ENCODE measurements at regions not wholly inside any gene's neighbourhood (a gene's known extent, or its start where the extent isn't known, plus 50 kb on each side); places are given as distances from the start of the nearest gene placed in this dataset.
"Not testable (repeated sequence)": the region's sequence is repeated elsewhere in the genome, so short reads cannot be mapped to it uniquely, and the experiment has no call there.

DNA sequence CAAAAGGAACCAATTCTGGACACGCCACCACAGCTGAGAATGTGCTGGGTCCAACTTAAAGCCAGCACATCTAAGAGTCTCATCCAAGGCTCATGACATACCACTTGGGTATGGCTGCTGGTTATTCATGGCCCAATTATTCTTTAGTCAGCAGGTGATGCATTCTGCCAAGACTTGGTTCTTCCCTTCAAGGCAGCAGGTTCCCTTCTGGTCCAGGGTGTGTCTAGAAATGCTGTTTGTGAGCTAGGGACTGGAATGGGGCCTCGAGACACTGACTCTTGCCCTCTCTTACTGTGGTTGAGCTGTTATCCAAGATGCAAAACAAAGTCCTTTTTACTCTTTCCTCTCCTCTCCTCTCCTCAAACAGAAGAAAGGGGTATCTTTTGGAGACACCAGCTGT is 522.6 kb downstream of the HINT1 start:
- Histone ChIP-seq H3K27ac (ENCODE audit: low read length) (no peak overlapping the region), H3K9me3 (ENCODE audit: insufficient read depth, low read depth, low read length) (peaks cover 18% of the 10 kb centered on the region), H3K9ac (ENCODE audit: low read depth, low read length) (no peak overlapping the region), H3K4me1 (ENCODE audit: insufficient read depth, low read length) (no peaks in the 10 kb centered on the region), H3K4me3 (ENCODE audit: low read length) (no peak overlapping the region), H3K27me3 (ENCODE audit: insufficient read depth, low read length) (no peaks in the 10 kb centered on the region), H3K36me3 (ENCODE audit: insufficient read depth, low read depth, low read length) (no peaks in the 10 kb centered on the region)

DNA sequence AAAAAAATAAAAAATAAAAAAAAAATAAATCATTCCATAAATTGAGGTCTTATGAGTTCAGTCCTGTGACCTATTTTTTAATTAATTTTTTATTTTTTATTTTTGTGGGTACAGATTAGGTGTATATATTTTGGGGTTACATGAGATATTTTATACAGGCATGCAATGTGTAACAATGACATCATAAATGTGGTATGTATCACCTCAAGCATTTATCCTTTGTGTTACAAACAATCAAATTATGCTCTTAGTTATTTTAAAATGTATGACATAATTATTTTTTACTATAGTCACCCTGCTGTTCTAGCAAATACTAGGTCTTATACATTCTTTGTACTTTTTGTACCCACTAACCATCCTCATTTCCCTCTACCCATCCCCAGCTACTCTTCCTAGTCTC is 537.9 kb downstream of the HINT1 start:
- Histone ChIP-seq H3K9ac (ENCODE audit: low read depth, low read length) (no peak overlapping the region), H3K27ac (ENCODE audit: low read length) (no peak overlapping the region), H3K4me1 (ENCODE audit: insufficient read depth, low read length) (no peaks in the 10 kb centered on the region), H3K4me3 (ENCODE audit: low read length) (no peak overlapping the region), H3K9me3 (ENCODE audit: insufficient read depth, low read depth, low read length) (peaks cover 7% of the 10 kb centered on the region; the same call in 1 of the 2 replicates), H3K36me3 (ENCODE audit: insufficient read depth, low read depth, low read length) (no peaks in the 10 kb centered on the region), H3K27me3 (ENCODE audit: insufficient read depth, low read length) (no peaks in the 10 kb centered on the region)

DNA sequence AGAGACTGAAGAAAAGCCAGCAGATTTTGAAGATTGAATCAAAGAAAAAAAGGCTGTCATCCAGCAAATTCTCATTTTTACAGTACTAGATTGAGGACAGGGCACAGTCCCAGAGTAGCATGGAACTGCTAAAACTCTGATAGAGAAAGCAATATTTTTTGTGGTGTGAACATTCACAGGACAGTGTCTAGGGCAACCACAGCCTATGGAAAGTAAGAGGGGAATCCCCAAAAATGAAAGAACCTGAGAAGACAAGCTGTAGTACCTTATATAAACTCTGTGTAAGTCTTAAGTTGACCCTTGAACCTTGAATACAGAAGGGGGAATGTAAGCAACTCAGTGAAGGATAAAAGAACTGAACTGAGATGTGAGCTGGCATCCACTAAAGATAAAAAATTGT is 540.3 kb downstream of the HINT1 start:
- Histone ChIP-seq H3K36me3 (ENCODE audit: insufficient read depth, low read depth, low read length) (no peaks in the 10 kb centered on the region), H3K27ac (ENCODE audit: low read length) (no peak overlapping the region), H3K9me3 (ENCODE audit: insufficient read depth, low read depth, low read length) (no peaks in the 10 kb centered on the region), H3K9ac (ENCODE audit: low read depth, low read length) (no peak overlapping the region), H3K27me3 (ENCODE audit: insufficient read depth, low read length) (no peaks in the 10 kb centered on the region), H3K4me1 (ENCODE audit: insufficient read depth, low read length) (no peaks in the 10 kb centered on the region), H3K4me3 (ENCODE audit: low read length) (no peak overlapping the region)

DNA sequence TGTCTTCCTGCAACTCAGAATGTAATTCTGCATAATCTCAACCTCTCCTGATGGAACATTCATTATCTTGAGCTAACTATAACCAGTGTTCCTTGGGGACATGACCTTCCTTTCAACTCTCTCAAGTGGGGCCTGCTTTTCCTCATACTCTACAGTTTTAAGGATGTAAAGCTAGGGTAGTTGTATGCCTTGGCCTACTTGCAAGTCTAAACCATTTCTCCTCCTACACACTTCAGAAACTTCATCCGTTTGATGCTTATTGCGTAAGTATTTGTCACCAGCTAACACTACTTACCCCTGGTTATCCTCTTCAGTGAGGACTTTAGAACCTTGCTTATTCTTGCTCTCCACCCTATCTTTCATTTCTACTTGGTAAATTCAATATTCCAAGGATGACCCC is 548.9 kb downstream of the HINT1 start:
- Histone ChIP-seq H3K27ac (ENCODE audit: low read length) (no peak overlapping the region), H3K4me3 (ENCODE audit: low read length) (no peak overlapping the region), H3K36me3 (ENCODE audit: insufficient read depth, low read depth, low read length) (no peaks in the 10 kb centered on the region), H3K27me3 (ENCODE audit: insufficient read depth, low read length) (no peaks in the 10 kb centered on the region), H3K9me3 (ENCODE audit: insufficient read depth, low read depth, low read length) (no peaks in the 10 kb centered on the region), H3K9ac (ENCODE audit: low read depth, low read length) (no peak overlapping the region), H3K4me1 (ENCODE audit: insufficient read depth, low read length) (no peaks in the 10 kb centered on the region)

DNA sequence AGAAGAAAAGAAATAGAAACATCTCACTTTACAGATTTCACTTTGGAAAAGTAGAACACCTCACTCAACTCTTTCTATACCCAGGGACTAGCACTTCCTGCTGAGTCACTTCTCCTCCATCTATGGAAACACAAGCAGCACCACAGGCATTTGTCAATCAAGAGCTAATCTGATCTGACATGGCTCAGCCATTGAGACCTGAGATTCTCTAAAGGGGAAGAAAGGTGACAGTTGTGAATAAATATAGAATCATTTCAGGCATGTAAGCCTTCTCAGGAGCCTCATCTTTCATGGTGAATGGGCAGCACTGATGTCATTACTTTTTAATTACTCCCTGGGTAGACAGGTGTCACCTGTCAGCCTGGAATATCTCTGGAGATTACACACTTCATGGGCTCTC is 559.8 kb downstream of the HINT1 start:
- H3K27me3 ChIP-seq (ENCODE audit: insufficient read depth, low read length): no peaks in the 10 kb centered on the region
- no peak overlapping the region for H3K9ac ChIP-seq (ENCODE audit: low read depth, low read length)
- no peak overlapping the region for H3K4me3 ChIP-seq (ENCODE audit: low read length)
- peaks cover 6% of the 10 kb centered on the region; the same call in 1 of the 2 replicates for H3K4me1 ChIP-seq (ENCODE audit: insufficient read depth, low read length)
- H3K36me3 ChIP-seq (ENCODE audit: insufficient read depth, low read depth, low read length): no peaks in the 10 kb centered on the region
- no peaks in the 10 kb centered on the region for H3K9me3 ChIP-seq (ENCODE audit: insufficient read depth, low read depth, low read length)
- H3K27ac ChIP-seq (ENCODE audit: low read length): no peak overlapping the region

DNA sequence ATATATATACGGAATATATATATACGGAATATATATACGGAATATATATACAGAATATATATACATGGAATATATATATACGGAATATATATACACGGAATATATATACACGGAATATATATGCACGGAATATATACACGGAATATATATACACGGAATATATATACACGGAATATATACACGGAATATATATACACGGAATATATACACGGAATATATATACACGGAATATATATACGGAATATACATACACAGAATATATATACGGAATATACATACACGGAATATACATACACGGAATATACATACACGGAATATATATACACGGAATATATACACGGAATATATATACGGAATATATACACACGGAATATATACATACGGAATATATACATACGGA is 568.4 kb downstream of the HINT1 start:
- not testable (repeated sequence) for H3K4me3 ChIP-seq (ENCODE audit: low read length); H3K27me3 ChIP-seq (ENCODE audit: insufficient read depth, low read length); H3K4me1 ChIP-seq (ENCODE audit: insufficient read depth, low read length); H3K9me3 ChIP-seq (ENCODE audit: insufficient read depth, low read depth, low read length); H3K27ac ChIP-seq (ENCODE audit: low read length); H3K9ac ChIP-seq (ENCODE audit: low read depth, low read length); H3K36me3 ChIP-seq (ENCODE audit: insufficient read depth, low read depth, low read length)

DNA sequence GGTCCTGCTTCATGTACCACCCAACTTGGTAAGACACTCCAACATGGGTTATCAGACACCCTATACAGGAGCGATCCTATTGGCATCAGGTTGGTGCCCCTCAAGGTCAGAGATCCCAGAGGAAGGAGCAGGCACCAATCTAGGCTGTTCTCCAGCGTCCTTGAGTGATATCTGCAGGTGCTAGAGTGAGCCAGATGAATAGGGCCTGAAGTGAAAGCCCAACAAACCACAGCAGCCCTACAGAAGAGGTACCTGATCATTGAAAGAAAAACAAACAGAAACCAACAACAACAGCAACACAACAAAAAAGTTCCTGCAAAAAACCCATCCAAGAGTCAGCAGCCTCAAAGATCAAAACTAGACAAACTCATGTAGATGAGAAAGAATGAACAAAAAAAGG is 584.8 kb downstream of the HINT1 start:
- Histone ChIP-seq H3K4me1 (ENCODE audit: insufficient read depth, low read length) (peaks cover 11% of the 10 kb centered on the region; the same call in 1 of the 2 replicates), H3K36me3 (ENCODE audit: insufficient read depth, low read depth, low read length) (no peaks in the 10 kb centered on the region), H3K4me3 (ENCODE audit: low read length) (no peak overlapping the region), H3K9ac (ENCODE audit: low read depth, low read length) (no peak overlapping the region), H3K27ac (ENCODE audit: low read length) (no peak overlapping the region), H3K9me3 (ENCODE audit: insufficient read depth, low read depth, low read length) (no peaks in the 10 kb centered on the region), H3K27me3 (ENCODE audit: insufficient read depth, low read length) (no peaks in the 10 kb centered on the region)

DNA sequence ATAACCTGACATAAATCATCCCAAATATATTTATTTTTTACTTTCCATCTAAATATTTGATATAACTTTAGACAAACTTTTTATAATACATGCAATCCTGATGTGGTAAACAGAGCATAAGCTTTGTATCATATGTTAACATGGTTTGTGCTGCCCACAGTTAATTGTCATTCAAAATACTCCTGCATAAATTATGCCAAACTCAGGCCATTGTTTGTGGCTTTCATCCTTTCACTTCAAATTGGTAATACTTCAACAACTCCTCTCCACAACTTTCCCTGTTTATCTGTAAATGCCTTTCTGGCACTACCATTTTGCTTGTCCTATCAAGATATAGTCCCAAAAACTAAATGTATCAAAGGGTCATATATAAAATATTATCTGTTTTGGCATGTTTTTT is 586.7 kb downstream of the HINT1 start:
- Histone ChIP-seq H3K36me3 (ENCODE audit: insufficient read depth, low read depth, low read length) (no peaks in the 10 kb centered on the region), H3K9ac (ENCODE audit: low read depth, low read length) (no peak overlapping the region; the same call in 1 of the 2 replicates), H3K9me3 (ENCODE audit: insufficient read depth, low read depth, low read length) (no peaks in the 10 kb centered on the region), H3K4me3 (ENCODE audit: low read length) (peak overlapping the region; percentile 6; the same call in 1 of the 2 replicates), H3K27me3 (ENCODE audit: insufficient read depth, low read length) (no peaks in the 10 kb centered on the region), H3K4me1 (ENCODE audit: insufficient read depth, low read length) (peaks cover 11% of the 10 kb centered on the region; the same call in 1 of the 2 replicates), H3K27ac (ENCODE audit: low read length) (peak overlapping the region; percentile 27)

DNA sequence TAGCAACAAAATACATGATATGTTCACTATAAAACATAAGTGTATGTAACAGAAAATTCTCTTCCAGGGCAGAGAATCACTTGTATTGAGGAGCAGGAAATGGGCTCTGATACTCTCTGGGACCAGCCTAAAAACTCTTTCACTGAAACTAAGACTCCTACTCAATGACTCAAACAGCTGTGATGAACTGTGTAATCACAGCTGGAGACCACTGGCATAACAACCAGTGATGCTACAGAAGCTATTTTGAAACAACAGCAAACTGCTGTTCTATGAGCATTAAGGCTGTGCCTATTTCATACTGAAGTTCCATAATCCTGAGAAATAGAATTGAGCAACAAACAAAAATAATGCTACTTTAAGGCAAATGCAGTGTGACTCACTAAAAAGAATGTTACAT is 594.0 kb downstream of the HINT1 start:
- Histone ChIP-seq H3K4me1 (ENCODE audit: insufficient read depth, low read length) (no peaks in the 10 kb centered on the region), H3K9me3 (ENCODE audit: insufficient read depth, low read depth, low read length) (no peaks in the 10 kb centered on the region), H3K4me3 (ENCODE audit: low read length) (no peak overlapping the region), H3K27ac (ENCODE audit: low read length) (no peak overlapping the region), H3K27me3 (ENCODE audit: insufficient read depth, low read length) (no peaks in the 10 kb centered on the region), H3K36me3 (ENCODE audit: insufficient read depth, low read depth, low read length) (no peaks in the 10 kb centered on the region), H3K9ac (ENCODE audit: low read depth, low read length) (no peak overlapping the region)

DNA sequence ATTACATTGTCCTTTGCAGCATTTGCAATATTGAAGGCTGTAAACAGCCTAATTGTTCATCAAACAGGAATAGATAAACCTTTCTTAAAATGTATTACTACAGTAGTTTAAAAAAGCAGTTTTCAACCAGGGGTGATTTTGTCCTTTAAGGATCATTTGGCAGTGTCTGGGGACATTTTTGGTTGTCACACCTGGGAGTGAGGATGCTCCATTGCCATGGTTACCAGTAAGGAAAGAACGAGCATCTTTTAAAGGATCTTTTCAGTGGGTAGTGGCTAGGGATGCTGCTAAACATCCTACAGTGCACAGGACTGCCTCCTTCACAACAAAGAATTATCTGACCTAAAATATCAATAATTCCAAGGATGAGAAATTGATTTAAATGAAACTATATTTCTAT is 596.3 kb downstream of the HINT1 start:
- Histone ChIP-seq H3K27me3 (ENCODE audit: insufficient read depth, low read length) (no peaks in the 10 kb centered on the region), H3K9ac (ENCODE audit: low read depth, low read length) (no peak overlapping the region), H3K4me3 (ENCODE audit: low read length) (no peak overlapping the region), H3K9me3 (ENCODE audit: insufficient read depth, low read depth, low read length) (no peaks in the 10 kb centered on the region), H3K27ac (ENCODE audit: low read length) (no peak overlapping the region), H3K36me3 (ENCODE audit: insufficient read depth, low read depth, low read length) (no peaks in the 10 kb centered on the region), H3K4me1 (ENCODE audit: insufficient read depth, low read length) (no peaks in the 10 kb centered on the region)

DNA sequence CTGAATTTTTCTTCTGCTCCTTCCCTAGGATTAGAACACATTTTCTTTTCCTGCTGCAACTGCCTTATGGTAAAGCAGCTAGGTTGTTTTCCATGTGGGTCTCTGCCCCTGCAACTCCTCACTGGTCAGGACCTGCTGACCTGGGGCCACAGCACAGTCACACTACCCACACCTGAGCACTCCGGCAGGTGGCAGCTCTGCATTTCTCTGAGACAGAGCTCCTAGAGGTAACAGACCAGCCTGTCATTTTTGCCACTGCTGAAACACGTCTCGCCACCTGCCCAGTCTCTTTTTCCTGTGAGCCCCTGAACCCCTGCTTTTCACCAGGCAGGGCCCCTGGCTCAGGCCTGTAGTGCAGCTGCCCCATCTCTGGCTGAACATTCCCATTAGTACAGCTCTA is 609.6 kb downstream of the HINT1 start:
- Histone ChIP-seq H3K4me1 (ENCODE audit: insufficient read depth, low read length) (no peaks in the 10 kb centered on the region), H3K9ac (ENCODE audit: low read depth, low read length) (no peak overlapping the region), H3K36me3 (ENCODE audit: insufficient read depth, low read depth, low read length) (no peaks in the 10 kb centered on the region), H3K27me3 (ENCODE audit: insufficient read depth, low read length) (no peaks in the 10 kb centered on the region), H3K27ac (ENCODE audit: low read length) (no peak overlapping the region), H3K9me3 (ENCODE audit: insufficient read depth, low read depth, low read length) (peaks cover 9% of the 10 kb centered on the region; the same call in 1 of the 2 replicates), H3K4me3 (ENCODE audit: low read length) (no peak overlapping the region)

DNA sequence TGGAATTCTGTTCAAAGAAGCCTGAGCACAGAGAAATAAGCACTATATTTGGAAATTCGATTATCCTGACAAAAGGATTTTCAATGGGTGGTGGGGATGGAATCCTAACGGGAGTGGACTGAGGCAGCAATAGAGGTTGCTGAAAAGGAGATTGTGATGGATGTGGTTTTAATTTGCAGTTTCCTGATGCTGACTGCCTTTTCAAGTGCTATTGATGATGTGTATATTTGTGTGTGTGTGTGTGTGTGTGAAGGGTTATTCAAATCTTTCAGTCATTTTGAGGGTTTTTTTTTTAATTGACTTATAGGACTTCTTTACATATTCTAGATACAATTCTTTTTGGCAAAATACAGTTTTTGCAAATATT is 614.5 kb downstream of the HINT1 start:
- Histone ChIP-seq H3K9ac (ENCODE audit: low read depth, low read length) (no peak overlapping the region), H3K4me1 (ENCODE audit: insufficient read depth, low read length) (no peaks in the 10 kb centered on the region), H3K9me3 (ENCODE audit: insufficient read depth, low read depth, low read length) (peaks cover 12% of the 10 kb centered on the region), H3K27me3 (ENCODE audit: insufficient read depth, low read length) (no peaks in the 10 kb centered on the region), H3K4me3 (ENCODE audit: low read length) (no peak overlapping the region), H3K36me3 (ENCODE audit: insufficient read depth, low read depth, low read length) (no peaks in the 10 kb centered on the region), H3K27ac (ENCODE audit: low read length) (no peak overlapping the region)

All from iPS-20b (cell line).